CD4-positive, alpha-beta T cell (primary cell): ENCODE measurements at regions not wholly inside any gene's neighbourhood (a gene's known extent, or its start where the extent isn't known, plus 50 kb on each side); places are given as distances from the start of the nearest gene placed in this dataset.

Source experiments
- ATAC-seq: fragments of 200-7000 bp; cut with Tn5 transposase; one replicate; pipeline ENCODE4 v1.10.0; 2022; ENCODE audit warnings: mild to moderate bottlenecking; ENCODE audit not compliant: poor library complexity
- CTCF ChIA-PET: fragments of 350-600 bp; sonication (Branson Sonifier 250); formaldehyde crosslinking; loops from one replicate; lab custom pipeline; 2021; ENCODE audit warnings: antibody characterized with exemption, inconsistent platforms; lab: Charles Lee
- POLR2A ChIA-PET: fragments of 350-600 bp; sonication (Branson Sonifier 250); formaldehyde crosslinking; loops from one replicate; lab custom pipeline; 2021; ENCODE audit warnings: antibody characterized with exemption, inconsistent platforms; lab: Charles Lee
- DNase-seq, 14 experiments: peaks; one replicate each; pipeline ENCODE4 v3.0.0-alpha.2; 2013 to 2020; ENCODE audit warnings: mixed read lengths in 2 of 14
- H3K27ac ChIP-seq, 2 donors: one replicate each; pipeline versions ENCODE4 v1.5.1 to v1.7.0; 2013; ENCODE audit warnings: low read length in 2 of 2, low read depth in 1 of 2, mild to moderate bottlenecking in 1 of 2
- H3K27me3 ChIP-seq, 2 experiments: 1 replicate in 1 of 2; 2 replicates in 1 of 2; pipeline versions ENCODE4 v1.6.1 to v1.7.0; 2013; ENCODE audit warnings: low read length in 2 of 2, control low read depth in 1 of 2, mild to moderate bottlenecking in 1 of 2, moderate library complexity in 1 of 2; ENCODE audit not compliant: insufficient read depth in 2 of 2, control insufficient read depth in 1 of 2
- H3K36me3 ChIP-seq: one replicate; pipeline ENCODE4 v1.6.1; 2013; ENCODE audit warnings: low read length, control low read depth; ENCODE audit not compliant: insufficient read depth
- H3K4me1 ChIP-seq: one replicate; pipeline ENCODE4 v1.6.1; 2013; ENCODE audit warnings: low read length, control low read depth; ENCODE audit not compliant: insufficient read depth
- H3K4me3 ChIP-seq: one replicate; pipeline ENCODE4 v1.5.1; 2013; ENCODE audit warnings: mild to moderate bottlenecking, low read length, moderate library complexity
- H3K9me3 ChIP-seq, 2 experiments: 1 replicate in 1 of 2; 2 replicates in 1 of 2; pipeline versions ENCODE4 v1.6.1 to v1.7.0; 2013; ENCODE audit warnings: low read length in 2 of 2, mild to moderate bottlenecking in 2 of 2, control low read depth in 1 of 2, moderate library complexity in 1 of 2; ENCODE audit not compliant: control insufficient read depth in 1 of 2, insufficient read depth in 1 of 2
- H3K27ac Mint-ChIP-seq: one replicate; pipeline ENCODE4 v1.8.0; 2020; ENCODE audit warnings: mixed read lengths
- H3K27me3 Mint-ChIP-seq: one replicate; pipeline ENCODE4 v1.8.0; 2021; ENCODE audit warnings: mixed read lengths
- H3K36me3 Mint-ChIP-seq: one replicate; pipeline ENCODE4 v1.8.0; 2021; ENCODE audit warnings: low read depth, mixed read lengths
- H3K4me1 Mint-ChIP-seq: one replicate; pipeline ENCODE4 v1.8.0; 2021; ENCODE audit warnings: low read depth, mixed read lengths
- H3K4me3 Mint-ChIP-seq: one replicate; pipeline ENCODE4 v1.8.0; 2020; ENCODE audit warnings: mild to moderate bottlenecking, mixed read lengths
- H3K9me3 Mint-ChIP-seq: one replicate; pipeline ENCODE4 v1.8.0; 2020; ENCODE audit warnings: mixed read lengths
- intact Hi-C, 2 experiments: fragments of 100-400 bp; cut with DNase I in 1 of 2; cut with micrococcal nuclease in 1 of 2; formaldehyde crosslinking; loops; one replicate each; pipeline versions ENCODE4 v1.15.1 to v1.9.0; 2023 to 2025; cut with DNase I, micrococcal nuclease
- TF ChIP-seq, protein P1 (sequence below): fragments of 200-600 bp; IDR thresholded peaks from one replicate; pipeline ENCODE4 v1.8.0; 2022; ENCODE audit warnings: antibody characterized with exemption, mild to moderate bottlenecking

DNA sequence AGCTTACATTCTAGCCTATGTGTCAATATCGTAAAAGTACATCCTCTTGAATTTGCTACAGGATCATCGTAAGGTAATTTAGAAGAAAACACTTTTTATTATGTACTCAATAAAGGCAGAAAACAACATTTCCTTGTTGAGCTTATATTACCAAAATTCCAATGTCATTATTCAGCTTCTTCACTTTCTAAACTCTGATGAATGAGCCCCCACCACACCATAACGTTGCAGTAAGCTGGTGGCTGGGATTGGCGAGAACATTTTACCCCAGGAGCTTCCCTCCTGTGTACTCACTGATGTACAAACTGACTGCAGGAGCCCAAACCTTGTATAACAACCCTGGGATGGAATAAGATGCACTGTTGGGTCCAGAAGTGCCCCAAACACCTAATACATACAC is 238.1 kb upstream of the MARCKS start:
- Mint-ChIP-seq H3K4me3 (no peak overlapping the region), H3K27ac (no peak overlapping the region), H3K9me3 (no peaks in the 10 kb centered on the region), H3K4me1 (no peaks in the 10 kb centered on the region), H3K36me3 (no peaks in the 10 kb centered on the region), H3K27me3 (no peaks in the 10 kb centered on the region)
- DNase-seq (no peak), ATAC-seq (no peak)
- no peaks in the 10 kb centered on the region for H3K9me3 ChIP-seq
- ChIA-PET CTCF (no interaction called here), POLR2A (no interaction called here)
- no peak overlapping the region for H3K4me3 ChIP-seq
- H3K4me1 ChIP-seq, result no peaks in the 10 kb centered on the region
- H3K36me3 ChIP-seq, result no peaks in the 10 kb centered on the region
- no peaks in the 10 kb centered on the region for H3K27me3 ChIP-seq
- no peak overlapping the region for H3K27ac ChIP-seq
- intact Hi-C loops, result no loop called here
- TF ChIP-seq, protein P1, sequence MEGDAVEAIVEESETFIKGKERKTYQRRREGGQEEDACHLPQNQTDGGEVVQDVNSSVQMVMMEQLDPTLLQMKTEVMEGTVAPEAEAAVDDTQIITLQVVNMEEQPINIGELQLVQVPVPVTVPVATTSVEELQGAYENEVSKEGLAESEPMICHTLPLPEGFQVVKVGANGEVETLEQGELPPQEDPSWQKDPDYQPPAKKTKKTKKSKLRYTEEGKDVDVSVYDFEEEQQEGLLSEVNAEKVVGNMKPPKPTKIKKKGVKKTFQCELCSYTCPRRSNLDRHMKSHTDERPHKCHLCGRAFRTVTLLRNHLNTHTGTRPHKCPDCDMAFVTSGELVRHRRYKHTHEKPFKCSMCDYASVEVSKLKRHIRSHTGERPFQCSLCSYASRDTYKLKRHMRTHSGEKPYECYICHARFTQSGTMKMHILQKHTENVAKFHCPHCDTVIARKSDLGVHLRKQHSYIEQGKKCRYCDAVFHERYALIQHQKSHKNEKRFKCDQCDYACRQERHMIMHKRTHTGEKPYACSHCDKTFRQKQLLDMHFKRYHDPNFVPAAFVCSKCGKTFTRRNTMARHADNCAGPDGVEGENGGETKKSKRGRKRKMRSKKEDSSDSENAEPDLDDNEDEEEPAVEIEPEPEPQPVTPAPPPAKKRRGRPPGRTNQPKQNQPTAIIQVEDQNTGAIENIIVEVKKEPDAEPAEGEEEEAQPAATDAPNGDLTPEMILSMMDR, result no peak

DNA sequence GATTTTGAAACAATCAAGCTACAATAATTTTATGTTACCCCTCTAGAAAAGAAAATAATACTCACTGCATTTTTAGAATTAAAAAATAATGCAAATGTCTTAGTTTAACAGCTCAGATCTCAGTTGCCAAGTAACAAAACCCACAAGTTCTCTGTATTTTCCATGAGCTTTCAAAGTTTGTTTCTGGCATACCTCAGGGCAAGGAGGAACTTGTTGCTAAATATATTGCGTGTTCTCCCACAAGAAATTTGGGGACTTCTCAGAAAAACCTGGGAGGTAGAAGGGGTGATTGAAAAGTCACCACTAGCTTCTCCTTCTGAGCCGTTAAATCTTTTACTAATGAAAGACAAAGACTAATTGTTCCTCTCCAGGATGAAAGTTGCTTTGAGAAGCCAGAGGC is 236.8 kb upstream of the MARCKS start:
- TF ChIP-seq, protein P1, result no peak
- no peaks in the 10 kb centered on the region for H3K36me3 ChIP-seq
- H3K36me3 Mint-ChIP-seq, result no peaks in the 10 kb centered on the region
- no peak overlapping the region for H3K4me3 ChIP-seq
- no peaks in the 10 kb centered on the region for H3K9me3 ChIP-seq
- H3K27me3 ChIP-seq, result no peaks in the 10 kb centered on the region
- no peak overlapping the region for H3K27ac ChIP-seq
- DNase-seq (no peak), ATAC-seq (no peak)
- no peaks in the 10 kb centered on the region for H3K4me1 Mint-ChIP-seq
- H3K4me3 Mint-ChIP-seq, result no peak overlapping the region
- H3K9me3 Mint-ChIP-seq, result no peaks in the 10 kb centered on the region
- no peak overlapping the region for H3K27ac Mint-ChIP-seq
- intact Hi-C loops, result no loop called here
- no peaks in the 10 kb centered on the region for H3K27me3 Mint-ChIP-seq
- no peaks in the 10 kb centered on the region for H3K4me1 ChIP-seq
- ChIA-PET CTCF (no interaction called here), POLR2A (no interaction called here)

DNA sequence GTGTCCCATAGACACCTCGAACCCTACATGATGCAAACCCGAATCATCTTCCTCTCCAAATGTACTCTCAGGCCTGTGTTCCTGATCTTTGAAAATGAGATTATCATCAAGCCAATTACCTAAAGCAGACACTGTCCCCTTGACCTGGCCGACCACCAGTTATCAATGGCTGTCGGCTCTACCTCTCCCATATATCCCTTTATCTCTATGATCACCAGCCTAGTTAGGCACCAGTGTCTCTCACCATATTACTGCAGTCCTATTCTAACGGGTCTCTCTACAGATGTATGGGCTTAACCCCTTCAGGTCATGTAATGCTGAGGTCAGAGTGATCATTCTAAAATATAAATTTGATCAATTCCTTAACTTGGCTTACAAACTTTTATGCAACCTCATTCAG is 234.9 kb upstream of the MARCKS start:
- no peak overlapping the region for H3K4me3 ChIP-seq
- DNase-seq (no peak), ATAC-seq (no peak)
- no peak overlapping the region for H3K27ac Mint-ChIP-seq
- H3K4me1 ChIP-seq, result no peaks in the 10 kb centered on the region
- no peaks in the 10 kb centered on the region for H3K4me1 Mint-ChIP-seq
- H3K36me3 ChIP-seq, result no peaks in the 10 kb centered on the region
- H3K27me3 ChIP-seq, result no peaks in the 10 kb centered on the region
- no peak overlapping the region for H3K4me3 Mint-ChIP-seq
- POLR2A ChIA-PET, result no interaction called here
- H3K9me3 ChIP-seq, result no peaks in the 10 kb centered on the region
- CTCF ChIA-PET, result no interaction called here
- intact Hi-C loops, result no loop called here
- H3K27ac ChIP-seq, result no peak overlapping the region
- H3K36me3 Mint-ChIP-seq, result no peaks in the 10 kb centered on the region
- TF ChIP-seq, protein P1, result no peak
- H3K9me3 Mint-ChIP-seq, result no peaks in the 10 kb centered on the region
- H3K27me3 Mint-ChIP-seq, result no peaks in the 10 kb centered on the region
